ENCODE measurements at regions not wholly inside any gene's neighbourhood (a gene's known extent, or its start where the extent isn't known, plus 50 kb on each side); places are given as distances from the start of the nearest gene placed in this dataset.

DNA sequence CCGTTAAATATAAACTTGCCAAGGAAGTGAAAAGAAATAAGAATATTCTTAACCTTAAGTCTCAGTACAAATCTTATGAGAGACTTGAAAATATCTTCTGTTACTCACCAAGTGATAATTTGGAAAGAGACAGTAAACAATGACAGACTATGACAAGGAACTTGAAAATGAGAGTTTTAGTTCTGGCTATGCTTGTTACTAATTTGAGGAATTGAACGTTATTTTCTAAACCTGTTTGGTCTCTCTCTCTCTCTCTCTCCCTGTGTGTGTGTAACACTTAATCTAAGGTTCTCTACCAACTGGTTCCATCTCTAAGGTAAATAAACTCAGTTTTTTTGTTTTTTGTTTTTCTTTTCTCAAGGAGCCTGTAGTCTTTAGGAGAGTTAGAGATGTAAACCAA is 161.8 kb downstream of the AMY1C start:
- Histone ChIP-seq H3K9ac (ENCODE audit: low read depth, low read length) (no peak overlapping the region), H3K27me3 (ENCODE audit: insufficient read depth, low read length, poor library complexity) (no peaks in the 10 kb centered on the region), H4K20me1 (ENCODE audit: insufficient read depth, low read length) (no peaks in the 10 kb centered on the region), H2AFZ (ENCODE audit: low read depth, low read length) (no peak overlapping the region), H3K4me1 (ENCODE audit: insufficient read depth, low read length) (no peaks in the 10 kb centered on the region), H3K36me3 (ENCODE audit: insufficient read depth, low read length) (no peaks in the 10 kb centered on the region), H3K4me2 (ENCODE audit: insufficient read depth, low read length) (no peak overlapping the region), H3K9me3 (ENCODE audit: insufficient read depth, low read length, severe bottlenecking) (no peaks in the 10 kb centered on the region), H3K79me2 (ENCODE audit: insufficient read depth, low read length) (no peaks in the 10 kb centered on the region), H3K27ac (ENCODE audit: low read length) (no peak overlapping the region), H3K4me3 (ENCODE audit: low read depth in 1 of 2, low read length in 2 of 2) (no peak overlapping the region)
- ATAC-seq (ENCODE audit: insufficient read depth, low read depth) (no peak), DNase-seq (no peak)
- TF ChIP-seq, protein P1, sequence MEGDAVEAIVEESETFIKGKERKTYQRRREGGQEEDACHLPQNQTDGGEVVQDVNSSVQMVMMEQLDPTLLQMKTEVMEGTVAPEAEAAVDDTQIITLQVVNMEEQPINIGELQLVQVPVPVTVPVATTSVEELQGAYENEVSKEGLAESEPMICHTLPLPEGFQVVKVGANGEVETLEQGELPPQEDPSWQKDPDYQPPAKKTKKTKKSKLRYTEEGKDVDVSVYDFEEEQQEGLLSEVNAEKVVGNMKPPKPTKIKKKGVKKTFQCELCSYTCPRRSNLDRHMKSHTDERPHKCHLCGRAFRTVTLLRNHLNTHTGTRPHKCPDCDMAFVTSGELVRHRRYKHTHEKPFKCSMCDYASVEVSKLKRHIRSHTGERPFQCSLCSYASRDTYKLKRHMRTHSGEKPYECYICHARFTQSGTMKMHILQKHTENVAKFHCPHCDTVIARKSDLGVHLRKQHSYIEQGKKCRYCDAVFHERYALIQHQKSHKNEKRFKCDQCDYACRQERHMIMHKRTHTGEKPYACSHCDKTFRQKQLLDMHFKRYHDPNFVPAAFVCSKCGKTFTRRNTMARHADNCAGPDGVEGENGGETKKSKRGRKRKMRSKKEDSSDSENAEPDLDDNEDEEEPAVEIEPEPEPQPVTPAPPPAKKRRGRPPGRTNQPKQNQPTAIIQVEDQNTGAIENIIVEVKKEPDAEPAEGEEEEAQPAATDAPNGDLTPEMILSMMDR (IDR thresholded peaks at IDR 0.05; ENCODE audit: borderline replicate concordance, extremely low read depth, low read length, poor library complexity, severe bottlenecking): no peak
- no peak for TF ChIP-seq EZH2 (IDR thresholded peaks at IDR 0.05; ENCODE audit: borderline replicate concordance, low read depth, low read length, severe bottlenecking)

DNA sequence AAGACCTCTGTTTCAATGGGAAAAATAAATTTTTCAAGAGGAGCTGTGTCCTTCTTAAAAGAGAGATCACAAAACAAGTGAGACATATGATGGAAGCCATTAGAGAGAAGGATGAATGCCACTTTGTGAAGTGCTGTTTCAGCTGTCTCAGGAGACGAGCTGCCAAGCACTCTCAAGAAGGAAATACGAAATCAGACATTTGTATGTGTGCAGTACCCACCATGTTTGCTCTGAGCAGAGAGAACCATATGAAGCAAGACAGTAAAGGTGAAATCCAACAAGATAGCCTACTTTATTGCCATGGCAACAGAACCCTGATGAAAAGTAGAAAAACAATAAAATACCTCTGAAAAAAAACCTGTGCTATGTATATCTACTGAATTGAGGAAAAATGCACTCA is 168.1 kb downstream of the AMY1C start:
- H3K79me2 ChIP-seq (ENCODE audit: insufficient read depth, low read length): no peaks in the 10 kb centered on the region
- H3K27ac ChIP-seq (ENCODE audit: low read length): no peak overlapping the region
- H3K4me3 ChIP-seq (ENCODE audit: low read depth in 1 of 2, low read length in 2 of 2): no peak overlapping the region
- no peaks in the 10 kb centered on the region for H3K4me1 ChIP-seq (ENCODE audit: insufficient read depth, low read length)
- no peaks in the 10 kb centered on the region for H4K20me1 ChIP-seq (ENCODE audit: insufficient read depth, low read length)
- no peak overlapping the region for H3K9ac ChIP-seq (ENCODE audit: low read depth, low read length)
- no peaks in the 10 kb centered on the region for H3K9me3 ChIP-seq (ENCODE audit: insufficient read depth, low read length, severe bottlenecking)
- no peak for ATAC-seq (ENCODE audit: insufficient read depth, low read depth)
- H3K27me3 ChIP-seq (ENCODE audit: insufficient read depth, low read length, poor library complexity): no peaks in the 10 kb centered on the region
- H3K4me2 ChIP-seq (ENCODE audit: insufficient read depth, low read length): no peak overlapping the region
- no peak overlapping the region for H2AFZ ChIP-seq (ENCODE audit: low read depth, low read length)
- no peak for TF ChIP-seq EZH2 (IDR thresholded peaks at IDR 0.05; ENCODE audit: borderline replicate concordance, low read depth, low read length, severe bottlenecking)
- TF ChIP-seq, protein P1 (IDR thresholded peaks at IDR 0.05; ENCODE audit: borderline replicate concordance, extremely low read depth, low read length, poor library complexity, severe bottlenecking): no peak
- DNase-seq: no peak
- H3K36me3 ChIP-seq (ENCODE audit: insufficient read depth, low read length): no peaks in the 10 kb centered on the region

DNA sequence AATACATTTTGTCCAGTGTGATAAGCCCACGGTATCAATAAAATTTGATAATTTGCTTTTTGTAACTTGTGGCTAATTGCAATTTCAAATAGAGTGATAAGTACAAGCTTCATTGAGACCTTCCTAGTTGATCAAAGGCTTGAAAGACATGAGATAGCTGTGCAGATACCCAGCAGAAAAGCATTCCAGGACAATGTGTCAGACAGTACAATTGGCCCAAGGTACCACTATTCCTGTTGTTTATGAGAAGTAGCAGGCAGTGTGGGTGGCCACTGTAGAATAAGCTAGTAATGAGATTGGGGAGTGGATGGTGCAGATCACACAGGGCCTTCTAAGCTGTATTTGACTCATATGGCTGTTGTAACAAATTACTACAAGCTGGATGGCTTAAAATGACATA is 182.2 kb downstream of the AMY1C start:
- DNase-seq (no peak), ATAC-seq (ENCODE audit: insufficient read depth, low read depth) (no peak)
- H3K4me3 ChIP-seq (ENCODE audit: low read depth in 1 of 2, low read length in 2 of 2): no peak overlapping the region
- H3K36me3 ChIP-seq (ENCODE audit: insufficient read depth, low read length): no peaks in the 10 kb centered on the region
- TF ChIP-seq EZH2 (IDR thresholded peaks at IDR 0.05; ENCODE audit: borderline replicate concordance, low read depth, low read length, severe bottlenecking): no peak
- TF ChIP-seq, protein P1 (IDR thresholded peaks at IDR 0.05; ENCODE audit: borderline replicate concordance, extremely low read depth, low read length, poor library complexity, severe bottlenecking): no peak
- H2AFZ ChIP-seq (ENCODE audit: low read depth, low read length): no peak overlapping the region
- no peaks in the 10 kb centered on the region for H3K4me1 ChIP-seq (ENCODE audit: insufficient read depth, low read length)
- no peak overlapping the region for H3K9ac ChIP-seq (ENCODE audit: low read depth, low read length)
- H3K4me2 ChIP-seq (ENCODE audit: insufficient read depth, low read length): no peak overlapping the region
- H4K20me1 ChIP-seq (ENCODE audit: insufficient read depth, low read length): no peaks in the 10 kb centered on the region
- H3K79me2 ChIP-seq (ENCODE audit: insufficient read depth, low read length): no peaks in the 10 kb centered on the region
- no peaks in the 10 kb centered on the region for H3K27me3 ChIP-seq (ENCODE audit: insufficient read depth, low read length, poor library complexity)
- no peak overlapping the region for H3K27ac ChIP-seq (ENCODE audit: low read length)
- H3K9me3 ChIP-seq (ENCODE audit: insufficient read depth, low read length, severe bottlenecking): no peaks in the 10 kb centered on the region
